K562 (cell line): ENCODE measurements at regions not wholly inside any gene's neighbourhood (a gene's known extent, or its start where the extent isn't known, plus 50 kb on each side); places are given as distances from the start of the nearest gene placed in this dataset.

Experiments
- ATAC-seq: fragments of 200-7000 bp; cut with Tn5 transposase; 3 replicates; pipeline ENCODE4 v1.9.1; 2020; ENCODE audit warnings: moderate library complexity
- BruUV-seq: library from RNA; stranded (reverse); fragments of 400-500 nt; replicated peaks from 2 replicates; lab custom pipeline; 2021; lab: Mats Ljungman, UMichigan
- CTCF ChIA-PET: fragments of 300-600 bp; formaldehyde crosslinking; extraction: SDS; loops from one replicate; lab custom pipeline; 2021; ENCODE audit warnings: low intra/inter-chr PET ratio; lab: Yijun Ruan, JAX
- POLR2A ChIA-PET: fragments of 300-600, 350-650 bp; sonication (Branson Sonifier 250); formaldehyde crosslinking; extraction: SDS; loops from one replicate; lab custom pipeline; 2021; ENCODE audit warnings: antibody characterized with exemption, inconsistent platforms; lab: Yijun Ruan, JAX
- DNase-seq, 4 experiments: peaks; one replicate each; pipeline versions ENCODE4 v3.0.0 to v3.0.0-alpha.2; 2011 to 2018; ENCODE audit warnings: low spot score in 3 of 4, mixed read lengths in 3 of 4; ENCODE audit errors: extremely low read depth in 1 of 4
- FAIRE-seq: peaks from 2 replicates; lab custom pipeline; 2011; peaks lifted over from hg19 to GRCh38; lab: Jason Lieb, UNC
- H2AFZ ChIP-seq: 2 replicates; pipeline ENCODE4 v1.6.0; 2011; ENCODE audit warnings: low read depth, low read length, control low read depth, inconsistent platforms
- H3K27ac ChIP-seq: fragments of 200-600 bp; 3 replicates; pipeline ENCODE4 v1.8.0; 2011; ENCODE audit warnings: low read depth, mild to moderate bottlenecking, control low read depth, inconsistent platforms, low read length, moderate library complexity, mixed read lengths; ENCODE audit errors: extremely low read depth
- H3K27me3 ChIP-seq, 2 experiments: fragments of 300-600 bp in 1 of 2; 2 replicates in 1 of 2; 3 replicates in 1 of 2; pipeline versions ENCODE4 v1.6.0 to v1.8.0; 2011; ENCODE audit warnings: inconsistent platforms in 2 of 2, low read length in 2 of 2, mild to moderate bottlenecking in 1 of 2, mixed read lengths in 1 of 2, moderate library complexity in 1 of 2; ENCODE audit not compliant: control insufficient read depth in 2 of 2, insufficient read depth in 2 of 2
- H3K36me3 ChIP-seq: fragments of 300-600 bp; 3 replicates; pipeline ENCODE4 v1.8.0; 2011; ENCODE audit warnings: mild to moderate bottlenecking, low read length, inconsistent platforms; ENCODE audit not compliant: control insufficient read depth, insufficient read depth
- H3K4me1 ChIP-seq, 2 experiments: fragments of 200-600 bp in 1 of 2; replicated peaks in 1 of 2; 2 replicates in 1 of 2; 3 replicates in 1 of 2; pipeline versions ENCODE4 v1.5.1 to v1.8.0; 2011; ENCODE audit warnings: inconsistent platforms in 2 of 2, low read length in 2 of 2, mild to moderate bottlenecking in 1 of 2, mixed read lengths in 1 of 2, moderate library complexity in 1 of 2; ENCODE audit not compliant: control insufficient read depth in 2 of 2, insufficient read depth in 2 of 2
- H3K4me2 ChIP-seq: 2 replicates; pipeline ENCODE4 v1.6.1; 2011; ENCODE audit warnings: low read length, control low read depth, inconsistent platforms, mixed read lengths; ENCODE audit not compliant: insufficient read depth
- H3K4me3 ChIP-seq: fragments of 200-600 bp; sonication (generic), shearing (Covaris generic); 2 replicates; pipeline ENCODE4 v1.5.1; 2016; ENCODE audit warnings: control low read depth, inconsistent platforms
- H3K79me2 ChIP-seq: fragments of 200-600 bp; 3 replicates; pipeline ENCODE4 v1.8.0; 2011; ENCODE audit warnings: low read length, inconsistent platforms; ENCODE audit not compliant: control insufficient read depth, insufficient read depth
- H3K9ac ChIP-seq, 2 experiments: 2 replicates each; pipeline versions ENCODE4 v1.6.0 to v1.6.1; 2011; ENCODE audit warnings: low read depth in 2 of 2, low read length in 2 of 2, control low read depth in 1 of 2, inconsistent platforms in 1 of 2, mild to moderate bottlenecking in 1 of 2, mixed read lengths in 1 of 2; ENCODE audit not compliant: insufficient read depth in 1 of 2
- H3K9me1 ChIP-seq: one replicate; pipeline ENCODE4 v1.6.0; 2011; ENCODE audit warnings: inconsistent platforms, mild to moderate bottlenecking, low read length, moderate library complexity; ENCODE audit not compliant: control insufficient read depth, insufficient read depth
- H3K9me3 ChIP-seq: replicated peaks from 2 replicates; pipeline ENCODE4 v1.5.1; 2011; ENCODE audit warnings: low read depth, low read length, inconsistent platforms; ENCODE audit not compliant: control insufficient read depth, insufficient read depth
- H4K20me1 ChIP-seq: replicated peaks from 2 replicates; pipeline ENCODE4 v1.6.1; 2011; ENCODE audit warnings: low read length, inconsistent platforms, mixed read lengths; ENCODE audit not compliant: control insufficient read depth, insufficient read depth
- CREB3L1 ChIP-seq: fragments of 450-650 bp; IDR thresholded peaks from 2 replicates; pipeline ENCODE4 v1.6.1; 2014; ENCODE audit warnings: low read depth, mild to moderate bottlenecking, moderate library complexity, borderline replicate concordance
- EGR1 ChIP-seq: fragments of 450-650 bp; conservative IDR thresholded peaks from 2 replicates; pipeline ENCODE4 v1.6.1; 2017; ENCODE audit warnings: mild to moderate bottlenecking
- PRMT5 ChIP-seq: sonication (generic); formaldehyde crosslinking; IDR thresholded peaks from 2 replicates; pipeline ENCODE4 v1.5.0; 2020; ENCODE audit warnings: missing genetic modification reagents
- RBM34 ChIP-seq: fragments of 200-400 bp; formaldehyde crosslinking; IDR thresholded peaks from 2 replicates; pipeline ENCODE4 v1.6.1; 2018; ENCODE audit warnings: low read length, borderline replicate concordance; ENCODE audit not compliant: insufficient read depth
- RBM39 ChIP-seq: fragments of 200-400 bp; formaldehyde crosslinking; optimal IDR thresholded peaks from 2 replicates; pipeline ENCODE3; 2018; ENCODE audit warnings: low read depth, low read length
- TEAD2 ChIP-seq: fragments of 450-650 bp; IDR thresholded peaks from 2 replicates; pipeline ENCODE4 v1.6.1; 2016; ENCODE audit warnings: missing genetic modification characterization, control low read depth, missing compliant biosample characterization
- WGBS: fragments of 100-300 bp; shearing (Covaris generic); methylation state at CpG from one replicate; pipeline ENCODE4 v1.1.6; 2016; ENCODE audit warnings: low coverage, mixed read lengths; ENCODE audit not compliant: insufficient coverage; ENCODE audit errors: missing lambda C conversion rate; 5-methylcytosine and 5-hydroxymethylcytosine counted together
- in situ Hi-C: fragments of 300-500 bp; cut with MboI; formaldehyde crosslinking; loops from 4 replicates; pipeline ENCODE4 v1.15.0; 2018; ENCODE audit warnings: inconsistent platforms, mixed read lengths
- intact Hi-C: fragments of 100-400 bp; cut with micrococcal nuclease; formaldehyde crosslinking; loops from 2 replicates; pipeline ENCODE4 v1.14.2; 2022

- no peaks in the 10 kb centered on the region for H3K9me1 ChIP-seq
- peaks cover 12 to 23% of the 10 kb centered on the region in 2 experiments for H3K27me3 ChIP-seq
- H4K20me1 ChIP-seq: no peaks in the 10 kb centered on the region
- no peak for FAIRE-seq
- H3K9ac ChIP-seq: no peak overlapping the region
- no peak for DNase-seq
- no peak overlapping the region for H3K4me2 ChIP-seq
- H2AFZ ChIP-seq: no peak overlapping the region
- H3K36me3 ChIP-seq: no peaks in the 10 kb centered on the region
- no peak for TF ChIP-seq TEAD2 (tag)
- no peak for TF ChIP-seq RBM34
- no peak for TF ChIP-seq RBM39
- no peak for TF ChIP-seq CREB3L1
- TF ChIP-seq EGR1: no peak
- TF ChIP-seq PRMT5 (CRISPR knock-in tag): no peak
- 0% methylated on average over 1 of the region's 1 CpG for WGBS
- ChIA-PET POLR2A (no interaction called here), CTCF (no interaction called here)
- no peak overlapping the region for H3K4me3 ChIP-seq
- no peaks in the 10 kb centered on the region for H3K79me2 ChIP-seq
- no peaks in the 10 kb centered on the region for H3K4me1 ChIP-seq
- no peaks in the 10 kb centered on the region for H3K9me3 ChIP-seq
- intact Hi-C loops (no loop called here), in situ Hi-C loops (no loop called here)
- no TSS peak for BruUV-seq
- no peak overlapping the region for H3K27ac ChIP-seq
- no peak for ATAC-seq
Observed at GRCh38 chr14:22485178-22485577, 103.8 kb downstream of the DAD1 start.
